22Rv1 (cell line): ENCODE measurements at regions not wholly inside any gene's neighbourhood (a gene's known extent, or its start where the extent isn't known, plus 50 kb on each side); places are given as distances from the start of the nearest gene placed in this dataset.

Source experiments
- ZFX ChIP-seq: fragments of 450-650 bp; IDR thresholded peaks from 2 replicates; pipeline ENCODE4 v1.6.1; 2017; ENCODE audit warnings: antibody characterized with exemption, borderline replicate concordance
- TF ChIP-seq, protein P1 (sequence below): fragments of 450-650 bp; IDR thresholded peaks from 2 replicates; pipeline ENCODE4 v1.5.1; 2017; ENCODE audit warnings: mild to moderate bottlenecking

DNA sequence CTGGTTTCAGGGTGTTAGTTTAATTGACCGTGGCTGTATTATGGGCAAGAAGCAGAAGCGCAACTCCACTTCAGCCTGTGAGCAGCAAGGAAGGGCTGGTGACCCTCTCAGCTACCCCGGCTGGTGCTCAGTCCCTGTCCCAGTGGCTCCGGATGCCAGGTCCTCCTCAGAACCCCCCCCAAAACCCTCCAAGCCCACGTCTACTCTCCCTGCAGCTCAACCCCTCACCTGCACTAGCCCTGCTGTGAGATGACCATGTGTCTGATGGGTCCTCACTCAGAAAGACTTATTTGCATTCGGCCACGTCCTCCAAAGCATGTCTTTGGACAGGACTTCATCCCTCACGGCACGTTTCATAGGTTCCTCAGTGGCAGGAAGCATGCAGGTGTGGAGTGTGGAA, 119.7 kb upstream of the ALKAL2 start:
- TF ChIP-seq, protein P1, sequence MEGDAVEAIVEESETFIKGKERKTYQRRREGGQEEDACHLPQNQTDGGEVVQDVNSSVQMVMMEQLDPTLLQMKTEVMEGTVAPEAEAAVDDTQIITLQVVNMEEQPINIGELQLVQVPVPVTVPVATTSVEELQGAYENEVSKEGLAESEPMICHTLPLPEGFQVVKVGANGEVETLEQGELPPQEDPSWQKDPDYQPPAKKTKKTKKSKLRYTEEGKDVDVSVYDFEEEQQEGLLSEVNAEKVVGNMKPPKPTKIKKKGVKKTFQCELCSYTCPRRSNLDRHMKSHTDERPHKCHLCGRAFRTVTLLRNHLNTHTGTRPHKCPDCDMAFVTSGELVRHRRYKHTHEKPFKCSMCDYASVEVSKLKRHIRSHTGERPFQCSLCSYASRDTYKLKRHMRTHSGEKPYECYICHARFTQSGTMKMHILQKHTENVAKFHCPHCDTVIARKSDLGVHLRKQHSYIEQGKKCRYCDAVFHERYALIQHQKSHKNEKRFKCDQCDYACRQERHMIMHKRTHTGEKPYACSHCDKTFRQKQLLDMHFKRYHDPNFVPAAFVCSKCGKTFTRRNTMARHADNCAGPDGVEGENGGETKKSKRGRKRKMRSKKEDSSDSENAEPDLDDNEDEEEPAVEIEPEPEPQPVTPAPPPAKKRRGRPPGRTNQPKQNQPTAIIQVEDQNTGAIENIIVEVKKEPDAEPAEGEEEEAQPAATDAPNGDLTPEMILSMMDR, result no peak
- no peak for TF ChIP-seq ZFX
